Stimulated activated CD4-positive, alpha-beta T cell treated with anti-CD3 and anti-CD28 coated beads, TNF-alpha, amount 100 ng/mL, for 4 hours (primary cell): ENCODE measurements at regions not wholly inside any gene's neighbourhood (a gene's known extent, or its start where the extent isn't known, plus 50 kb on each side); places are given as distances from the start of the nearest gene placed in this dataset.
"Not testable (repeated sequence)": the region's sequence is repeated elsewhere in the genome, so short reads cannot be mapped to it uniquely, and the experiment has no call there.

Experiments used
- DNase-seq, 3 experiments: peaks; one replicate each; pipeline ENCODE4 v3.0.0-alpha.2; 2020; ENCODE audit warnings: low read depth in 3 of 3

DNA sequence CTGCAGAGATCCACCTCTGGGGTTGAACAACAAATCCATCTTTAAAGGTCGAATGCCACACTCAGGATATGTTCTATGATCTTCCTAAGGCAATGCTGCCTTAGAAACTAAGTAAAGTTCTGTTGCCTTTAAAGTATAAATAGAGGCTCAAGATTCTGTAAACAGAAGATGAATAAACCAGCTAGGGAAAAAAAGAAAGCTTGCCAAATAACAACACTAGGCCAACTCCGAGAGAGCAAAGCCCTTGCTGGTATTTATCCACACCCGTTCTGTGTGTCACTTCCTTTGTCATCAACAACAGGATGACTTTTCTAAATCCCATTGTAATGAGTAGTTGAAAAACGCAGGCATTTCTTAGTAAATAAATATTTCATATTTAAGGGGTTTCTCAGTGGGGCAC is 330.0 kb upstream of the GLI3 start:
- DNase-seq: no peak

DNA sequence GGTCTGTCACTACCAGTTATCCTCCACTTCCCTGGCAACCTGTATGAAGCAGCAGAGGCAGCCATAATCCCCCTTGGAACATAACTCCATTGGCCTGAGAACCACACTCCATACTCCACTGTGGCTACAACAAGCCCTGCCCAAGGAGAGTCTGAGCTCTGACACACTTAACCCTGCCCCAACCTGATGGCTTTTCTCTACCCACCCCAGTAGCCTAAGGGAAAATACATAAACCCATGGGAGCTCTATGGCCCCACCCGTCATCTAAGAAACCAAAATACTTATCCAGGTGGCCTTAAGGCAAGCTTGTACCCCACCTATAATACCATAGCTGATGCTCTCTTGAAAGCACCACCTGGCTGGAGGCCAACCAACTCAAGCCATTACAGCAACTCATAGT is 324.8 kb upstream of the GLI3 start:
- no peak for DNase-seq

DNA sequence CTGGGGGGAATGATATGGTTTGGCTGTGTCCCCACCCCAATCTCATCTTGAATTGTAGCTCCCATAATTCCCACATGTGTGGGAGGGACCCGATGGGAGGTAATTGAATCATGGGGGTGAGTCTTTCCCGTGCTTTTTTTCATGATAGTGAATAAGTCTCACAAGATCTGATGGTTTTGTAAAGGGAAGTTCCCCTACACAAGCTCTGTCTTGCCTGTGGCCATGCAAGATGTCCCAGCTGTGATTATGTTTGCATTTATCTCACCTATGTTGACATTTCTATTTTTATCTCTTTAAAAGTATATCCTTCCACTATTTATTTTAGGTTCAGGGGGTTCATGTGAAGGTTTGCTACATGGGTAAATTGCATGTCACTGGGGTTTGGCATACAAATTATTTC is 323.9 kb upstream of the GLI3 start:
- DNase-seq: no peak

DNA sequence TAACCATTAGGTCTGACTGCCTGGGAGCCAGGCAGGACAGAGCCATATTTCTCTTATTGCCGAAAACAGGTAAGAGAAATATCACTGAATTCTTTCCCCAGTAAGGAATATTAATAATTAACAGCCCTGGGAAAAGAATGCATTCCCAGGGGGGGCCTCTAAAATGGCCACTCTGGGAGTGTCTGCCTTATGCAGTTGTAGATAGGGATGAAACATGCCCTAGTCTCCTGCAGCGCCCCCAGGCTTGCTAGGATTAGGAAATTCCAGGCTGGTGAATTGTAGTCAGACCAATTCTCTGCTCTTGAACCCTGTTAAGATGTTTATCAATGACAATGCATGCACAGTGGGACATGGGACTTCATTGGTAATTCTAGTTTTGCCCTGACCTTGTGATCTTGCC is 317.9 kb upstream of the GLI3 start:
- DNase-seq: not testable (repeated sequence)

DNA sequence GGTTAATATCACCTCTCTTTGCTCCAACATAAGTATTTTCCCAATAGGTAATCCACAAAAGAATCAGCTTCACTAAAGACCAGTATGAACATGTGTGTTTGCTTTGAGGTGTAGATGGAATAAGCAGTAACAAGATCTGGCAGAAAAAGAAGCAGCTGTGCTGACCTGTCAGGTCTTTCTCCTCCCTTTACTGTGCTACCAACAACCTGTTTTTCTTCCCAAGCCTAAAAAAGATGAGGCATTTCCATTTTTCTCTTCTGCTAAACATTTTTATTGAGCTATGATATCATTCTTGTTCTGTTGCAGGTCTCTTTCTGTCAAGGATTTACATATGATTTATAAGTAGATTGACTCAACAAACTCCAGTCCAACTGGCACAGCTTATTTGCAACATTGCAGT is 315.2 kb upstream of the GLI3 start:
- DNase-seq: no peak

DNA sequence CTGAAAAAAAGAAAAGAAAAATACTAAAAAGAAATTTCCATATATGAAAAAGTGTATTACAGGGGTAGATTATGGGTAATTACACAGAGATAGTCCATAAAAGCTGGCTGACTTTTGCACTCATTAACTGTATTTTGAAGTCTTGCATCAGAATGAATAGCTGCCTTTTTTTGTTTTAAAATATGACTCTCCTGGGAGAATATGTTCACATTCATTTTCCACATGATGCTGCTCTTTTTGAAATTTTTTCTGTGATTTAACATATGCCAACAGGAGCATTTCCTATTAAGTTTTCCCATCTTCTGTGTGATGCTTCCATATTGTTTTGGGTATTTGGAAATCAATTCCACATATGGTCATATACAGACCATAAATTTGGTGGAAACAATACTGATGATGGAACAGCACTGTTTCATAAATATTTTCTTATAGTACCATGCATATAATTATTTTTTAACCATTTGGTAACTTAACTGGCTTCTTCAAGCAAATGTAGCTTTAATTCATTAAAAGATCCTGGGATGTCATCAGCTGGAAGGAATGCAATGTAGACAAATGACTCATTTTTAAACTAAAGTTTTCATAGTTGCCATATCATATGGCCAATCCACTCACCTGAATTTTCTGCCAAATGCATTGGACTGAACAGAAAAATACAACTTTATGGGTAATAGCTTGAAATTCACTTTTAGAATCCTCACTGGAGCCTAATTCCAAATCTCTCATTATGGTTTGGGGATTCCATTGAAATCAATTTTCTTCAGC is 313.9 kb upstream of the GLI3 start:
- DNase-seq: no peak

DNA sequence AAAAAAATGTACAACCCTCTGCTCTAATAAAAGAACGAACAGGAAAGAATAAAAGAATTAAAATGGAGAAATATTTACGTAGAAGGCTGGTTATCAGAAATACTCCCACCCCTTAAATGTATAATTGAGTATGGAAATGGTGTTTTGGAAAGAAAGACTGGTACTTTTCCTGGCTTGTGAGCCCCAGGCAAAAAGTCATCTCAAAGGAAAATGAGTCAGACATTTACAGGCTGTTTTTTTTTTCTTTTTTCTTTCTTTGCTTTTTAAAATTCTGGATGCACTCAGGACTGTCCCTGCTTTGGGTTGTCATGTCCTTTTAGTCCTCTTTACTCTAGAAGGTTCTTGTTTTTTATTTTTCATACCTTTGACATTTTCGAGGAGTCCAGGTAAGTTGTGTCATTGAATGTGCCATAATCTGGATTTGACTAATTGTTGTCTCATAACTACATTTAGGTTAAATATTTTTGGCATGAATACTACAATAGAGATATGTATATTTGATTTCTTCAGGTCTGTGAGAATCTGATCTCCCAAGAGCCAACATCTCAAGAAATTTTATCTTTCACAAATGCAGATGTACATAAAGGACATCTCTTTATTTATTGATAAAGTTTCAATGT is 313.0 kb upstream of the GLI3 start:
- DNase-seq: no peak

DNA sequence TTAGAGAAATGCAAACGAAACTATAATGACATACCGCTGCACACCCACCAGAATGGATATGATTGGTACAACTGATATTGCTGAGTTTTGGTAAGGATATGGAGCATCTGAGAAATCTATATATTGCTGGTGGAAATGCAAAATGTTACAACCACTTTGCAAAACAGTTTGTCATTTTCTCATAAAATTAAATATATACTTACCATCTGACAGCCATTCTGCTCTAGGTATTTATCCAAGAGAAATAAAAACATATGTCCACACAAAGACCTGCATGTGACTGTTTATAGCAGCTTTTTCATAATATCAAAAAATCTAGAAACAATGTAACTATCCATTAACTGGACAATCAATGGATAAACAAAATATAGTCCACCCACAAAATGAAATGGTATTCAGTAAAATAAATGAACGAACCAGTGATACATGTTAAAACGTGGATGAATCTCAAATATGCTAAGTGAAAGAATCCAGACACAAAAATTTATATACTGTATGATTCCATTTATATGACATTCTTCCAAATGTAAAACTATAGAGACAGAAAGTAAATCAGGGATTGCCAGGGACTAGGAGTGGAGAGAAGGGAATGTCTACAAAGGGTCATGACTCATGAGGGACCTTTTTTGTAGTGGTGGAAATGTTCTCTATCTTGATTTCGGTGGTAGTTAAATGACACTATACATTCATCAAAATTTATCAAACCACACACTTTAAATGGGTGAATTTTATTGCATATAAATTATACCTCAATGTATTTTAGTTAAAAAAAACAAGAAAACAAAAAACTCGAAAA is 312.0 kb upstream of the GLI3 start:
- DNase-seq: no peak

DNA sequence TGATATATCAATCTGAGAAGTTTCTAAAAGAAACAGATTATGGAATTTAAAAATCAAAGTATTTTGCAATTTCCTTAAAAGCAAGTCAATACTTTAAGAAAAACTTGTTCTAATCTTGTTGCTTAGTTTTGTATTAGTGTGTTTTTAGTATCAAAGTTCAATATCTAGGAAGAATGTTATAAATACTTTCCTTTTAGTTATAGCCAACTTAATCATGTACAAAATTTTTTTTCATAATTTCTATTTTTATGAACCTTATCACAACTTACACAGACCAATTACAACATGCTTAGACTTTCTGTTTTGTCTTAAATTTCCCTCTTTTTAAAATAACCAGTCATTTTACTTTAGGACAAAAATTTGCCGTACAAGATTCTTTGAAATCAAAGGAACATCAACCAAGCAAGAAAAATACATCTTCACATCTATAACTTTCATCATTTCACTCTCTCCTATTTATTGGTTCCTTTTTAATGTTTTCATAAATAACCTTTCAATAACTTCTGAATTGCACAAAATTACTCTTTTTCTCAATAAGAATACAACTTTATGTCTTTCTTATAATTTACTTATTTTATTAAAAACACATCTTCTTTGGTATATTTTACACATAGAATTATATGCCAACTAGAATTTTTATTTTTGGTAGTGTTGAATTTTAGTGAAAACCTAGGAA is 308.2 kb upstream of the GLI3 start:
- no peak for DNase-seq

DNA sequence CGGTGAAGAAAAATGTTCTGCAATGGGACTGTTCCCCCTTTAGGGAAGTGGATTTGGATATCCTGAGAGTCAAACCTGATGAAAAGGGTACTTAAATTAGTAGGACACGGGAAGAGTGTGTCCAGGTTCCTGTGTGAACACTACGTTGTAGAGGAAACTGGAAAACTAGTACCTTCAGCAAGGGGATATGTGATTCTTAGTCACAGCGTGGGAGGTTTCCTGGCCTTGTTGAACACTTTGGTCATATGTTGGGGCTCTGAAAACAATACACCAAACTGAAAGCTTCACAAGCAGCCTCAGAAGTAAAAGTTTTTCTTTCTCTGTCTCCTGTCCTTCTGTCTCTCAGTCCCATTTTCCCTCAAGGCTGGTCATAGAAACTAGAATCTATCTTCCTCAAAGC is 306.9 kb upstream of the GLI3 start:
- no peak for DNase-seq

DNA sequence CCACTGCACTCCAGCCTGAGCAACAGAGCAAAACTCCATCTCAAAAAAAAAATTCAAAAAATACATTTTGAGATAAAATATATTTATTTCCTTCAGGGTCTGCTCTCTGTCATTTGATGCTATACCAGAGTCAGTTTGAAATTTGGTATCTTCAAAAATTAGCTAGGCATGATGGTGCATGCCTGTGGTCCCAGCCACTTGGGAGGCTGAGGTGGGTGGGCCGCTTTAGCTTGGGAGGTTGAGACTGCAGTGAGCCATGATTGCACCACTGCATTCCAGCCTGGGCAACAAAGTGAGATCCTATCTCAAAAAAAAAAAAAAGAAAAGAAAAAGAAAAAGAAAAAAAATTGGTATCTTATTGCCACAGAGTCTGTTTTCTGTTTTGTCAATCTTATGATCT is 305.4 kb upstream of the GLI3 start:
- not testable (repeated sequence) for DNase-seq

DNA sequence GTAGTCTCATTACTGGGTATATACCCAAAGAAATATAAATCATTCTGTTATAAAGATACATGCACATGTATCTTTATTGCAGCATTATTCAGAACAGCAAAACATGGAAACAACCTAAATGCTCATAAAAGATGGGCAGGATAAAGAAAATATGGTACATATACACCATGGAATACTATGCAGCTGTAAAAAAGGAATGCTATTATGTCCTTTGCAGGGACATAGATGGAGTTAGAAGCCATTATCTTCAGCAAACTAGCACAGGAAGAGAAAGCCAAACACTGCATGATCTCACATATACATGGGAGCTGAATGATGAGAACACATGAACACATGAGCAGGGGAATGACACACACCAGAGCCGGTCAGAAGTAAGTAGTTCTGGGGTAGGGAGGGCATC is 297.4 kb upstream of the GLI3 start:
- DNase-seq: no peak

DNA sequence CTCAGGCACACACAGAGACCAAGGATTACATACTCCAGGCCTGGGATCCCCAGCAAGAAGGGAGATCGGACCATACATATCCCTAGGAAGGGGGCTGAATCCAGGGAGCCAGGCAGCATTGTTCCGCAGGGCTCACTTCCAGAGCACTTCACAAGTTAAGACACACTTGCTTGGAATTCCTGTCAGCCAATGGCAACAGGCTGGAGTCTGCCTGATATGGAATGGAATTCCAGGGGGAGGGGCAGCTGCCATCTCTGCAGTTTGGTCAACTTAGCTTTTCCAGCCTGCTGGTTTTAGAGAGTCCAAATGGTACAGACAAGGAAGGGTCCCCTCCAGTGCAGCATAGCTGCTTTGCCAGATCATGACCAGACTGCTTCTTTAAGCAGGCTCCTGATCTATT is 290.0 kb upstream of the GLI3 start:
- no peak for DNase-seq

DNA sequence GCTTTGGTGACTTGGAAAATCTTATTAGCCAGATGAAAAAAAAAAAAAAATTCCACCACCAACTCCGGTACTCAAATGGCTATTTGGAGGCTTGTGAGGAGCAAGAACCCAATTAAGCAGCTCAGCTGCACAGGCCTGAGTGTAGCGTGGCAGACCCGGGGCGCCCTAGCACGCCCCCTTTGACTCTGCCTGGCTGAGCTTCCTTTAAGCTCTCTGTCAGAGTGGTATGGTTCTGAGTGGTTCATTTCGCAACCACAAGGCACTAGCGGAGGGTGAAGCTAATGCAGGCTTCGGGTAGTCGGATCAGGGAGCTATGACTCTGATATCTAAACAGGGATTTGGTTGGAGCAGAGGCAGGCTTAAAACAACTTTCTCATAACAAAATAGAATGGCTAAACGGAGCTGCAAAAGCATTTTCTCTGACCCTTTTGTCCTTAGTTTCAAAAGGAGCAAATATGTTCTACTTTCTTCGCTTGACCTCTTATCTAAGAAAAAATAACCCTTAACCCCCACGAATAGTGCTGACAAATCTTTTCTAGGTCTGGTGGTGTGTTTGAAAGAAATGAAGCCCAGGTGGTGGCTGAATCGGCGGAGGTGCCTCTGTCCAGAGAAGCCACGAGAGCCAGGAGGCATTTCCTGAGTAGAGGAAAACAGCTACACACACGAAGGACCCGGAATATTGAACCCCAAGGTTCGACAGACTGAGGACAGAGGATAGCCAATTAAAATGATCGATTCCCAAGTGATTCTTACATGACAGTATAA is 285.4 kb upstream of the GLI3 start:
- DNase-seq: no peak

DNA sequence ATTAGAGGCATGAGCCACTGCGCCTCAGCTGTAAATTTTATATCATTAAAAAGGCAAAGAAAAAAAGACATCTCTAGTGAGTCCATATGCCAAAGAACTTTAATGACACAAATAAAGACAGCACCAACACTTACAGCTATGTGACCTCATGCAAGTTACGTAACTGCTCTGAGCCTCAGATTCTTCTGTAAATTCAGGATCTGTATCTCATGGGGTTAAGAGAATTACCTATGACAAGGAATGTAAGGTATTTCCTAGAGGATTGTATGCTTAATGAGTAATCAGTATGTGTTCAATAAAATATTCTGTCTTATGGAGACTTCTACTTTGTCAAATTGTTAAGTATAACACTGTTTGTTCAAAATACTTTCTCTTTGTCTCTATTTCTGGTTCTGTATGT is 274.0 kb upstream of the GLI3 start:
- DNase-seq: no peak

DNA sequence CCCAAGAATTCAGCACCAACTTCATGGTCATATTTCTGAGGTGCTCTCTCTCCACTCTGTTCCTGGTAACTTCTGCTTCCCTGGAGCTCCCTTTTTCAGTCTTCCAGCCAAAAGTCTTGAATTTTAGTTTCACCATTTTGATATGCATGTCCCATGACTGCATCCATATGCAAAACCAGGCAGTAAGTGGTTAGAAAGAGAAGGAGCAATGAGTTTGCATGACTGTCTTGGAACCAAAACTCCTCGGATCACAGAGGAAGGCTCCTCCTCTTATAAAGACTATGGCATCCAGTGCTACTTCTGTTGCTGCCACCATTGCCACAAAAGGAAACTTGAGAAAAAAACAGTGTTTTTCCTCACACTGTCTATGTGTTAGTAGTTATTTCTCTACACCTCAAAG is 269.1 kb upstream of the GLI3 start:
- no peak for DNase-seq

DNA sequence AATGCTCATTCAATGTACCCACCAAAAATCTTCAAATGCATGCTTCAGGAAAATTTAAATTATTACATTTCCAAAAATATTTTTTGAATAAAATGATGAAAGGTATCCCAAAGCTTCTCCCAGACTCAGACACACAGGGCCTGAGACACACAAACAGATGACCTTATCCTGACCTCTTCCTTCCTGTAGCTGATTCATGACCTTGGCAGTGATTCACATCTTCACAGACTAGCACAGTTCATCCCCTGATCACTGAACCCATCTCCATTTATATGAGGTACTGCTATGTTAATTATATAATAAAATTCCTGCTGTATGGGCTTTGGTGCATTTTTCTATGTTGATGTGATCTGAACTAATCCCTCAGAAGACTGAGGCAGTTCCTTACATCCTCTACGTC is 265.0 kb upstream of the GLI3 start:
- no peak for DNase-seq

DNA sequence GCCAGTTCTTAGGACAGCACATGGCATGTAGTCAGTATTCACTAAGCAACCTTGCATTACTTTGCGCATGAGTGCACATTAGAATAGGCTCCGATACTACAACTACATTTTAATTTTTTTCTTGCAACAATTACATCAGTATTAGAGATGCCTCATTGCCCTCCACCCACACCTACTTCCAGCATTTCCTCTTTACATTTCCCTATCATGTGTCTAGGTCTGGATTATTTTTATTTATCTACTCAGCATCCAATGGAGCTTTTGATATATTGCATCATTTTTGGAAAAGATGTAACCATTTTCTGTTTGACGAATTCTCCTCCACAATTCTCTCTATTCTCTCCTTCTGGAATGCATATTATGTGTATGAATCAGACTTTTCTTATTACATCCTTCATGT is 258.2 kb upstream of the GLI3 start:
- DNase-seq: no peak

DNA sequence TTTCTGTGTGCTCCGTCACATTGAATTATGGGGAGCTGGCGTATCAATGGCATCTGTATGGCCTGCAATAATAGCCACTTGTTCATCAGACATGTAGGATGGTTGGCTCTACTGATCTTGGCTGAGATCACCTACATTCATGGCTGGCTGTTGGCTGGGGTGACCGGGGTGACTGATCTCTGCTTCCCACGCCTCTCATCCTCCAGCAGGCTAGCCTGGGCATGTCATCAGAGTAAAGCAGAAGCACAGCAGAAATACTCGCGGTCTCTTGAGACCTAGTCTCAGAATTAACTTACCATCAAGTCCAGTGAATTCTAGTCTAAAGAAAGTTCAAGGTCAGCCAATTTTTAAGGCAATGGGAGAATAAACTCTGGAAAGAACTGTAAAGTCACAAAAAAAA is 257.7 kb upstream of the GLI3 start:
- DNase-seq: no peak

DNA sequence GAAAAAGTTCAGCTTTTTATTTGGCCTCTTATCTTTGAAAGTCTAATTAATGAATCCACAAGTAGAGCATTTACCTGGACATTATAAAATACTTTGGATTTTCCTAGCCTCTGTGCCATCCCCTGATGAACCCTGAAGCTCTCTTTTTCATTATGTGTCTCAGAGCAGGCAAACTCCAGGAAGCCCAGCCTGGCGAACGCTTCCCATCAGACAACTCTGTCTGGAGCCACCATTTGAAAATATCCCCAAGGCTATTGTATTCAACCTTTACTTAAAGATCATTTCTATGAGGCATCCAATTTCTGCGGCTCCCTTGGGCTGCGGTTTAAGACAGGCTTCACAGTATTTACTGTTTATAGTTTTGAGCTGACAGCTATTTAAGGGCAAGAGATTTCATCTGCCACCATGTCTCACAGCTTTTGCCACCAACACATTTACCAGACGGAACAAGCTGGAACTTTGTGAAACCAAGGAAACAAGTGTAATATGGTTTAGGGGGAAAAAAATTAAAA is 257.2 kb upstream of the GLI3 start:
- DNase-seq: no peak

DNA sequence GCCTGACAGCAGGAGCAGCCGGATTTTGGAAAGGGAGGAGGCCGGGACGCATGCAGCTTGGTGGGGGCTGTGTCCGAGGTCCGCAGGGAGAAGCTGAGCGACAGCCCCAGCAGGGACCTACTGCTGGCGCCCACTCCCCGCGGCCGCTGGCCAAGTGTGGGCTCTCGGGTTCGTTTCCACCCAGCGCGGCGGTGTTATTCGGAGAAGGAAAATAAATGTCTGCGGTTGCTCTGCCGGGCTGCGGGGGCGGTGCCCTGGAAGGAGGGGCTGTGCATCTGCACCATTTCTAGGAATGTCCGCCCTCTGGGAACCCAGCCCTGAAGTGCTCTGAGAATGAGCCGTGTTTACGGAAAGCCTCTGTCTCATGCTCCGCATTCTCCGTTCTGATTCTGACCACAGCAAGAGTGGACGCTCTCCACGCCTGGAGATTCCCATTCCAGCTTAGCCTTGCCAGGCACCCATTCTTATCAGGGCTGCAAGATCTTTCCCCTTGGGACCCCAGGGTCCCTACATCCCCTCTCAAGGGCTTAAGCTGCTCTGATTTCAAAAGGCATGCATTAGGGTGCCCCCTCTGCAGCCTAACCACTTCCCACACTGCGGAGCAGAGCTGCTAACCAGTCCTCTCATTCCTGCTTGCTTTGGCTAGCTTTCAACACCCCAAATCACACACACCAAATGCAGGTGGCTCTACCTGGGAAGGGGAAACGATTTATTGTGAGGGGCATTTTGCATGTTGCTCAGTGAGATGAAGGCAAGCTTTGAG is 256.6 kb upstream of the GLI3 start:
- DNase-seq: no peak
